Trophoblast cell (in vitro differentiated cells and primary cell): ENCODE measurements at regions not wholly inside any gene's neighbourhood (a gene's known extent, or its start where the extent isn't known, plus 50 kb on each side); places are given as distances from the start of the nearest gene placed in this dataset.

Experiments used
- DNase-seq, 2 donors: peaks; one replicate each; pipeline ENCODE4 v3.0.0-alpha.2; 2016
- H2AFZ ChIP-seq: 2 replicates; pipeline ENCODE4 v1.6.1; 2013; ENCODE audit warnings: low read length, moderate library complexity, mild to moderate bottlenecking; ENCODE audit not compliant: insufficient read depth, poor library complexity
- H2AK5ac ChIP-seq: 2 replicates; pipeline ENCODE4 v1.6.1; 2013; ENCODE audit warnings: mild to moderate bottlenecking, low read length
- H2BK120ac ChIP-seq: 2 replicates; pipeline ENCODE4 v1.6.1; 2013; ENCODE audit warnings: low read length, mild to moderate bottlenecking, moderate library complexity; ENCODE audit not compliant: insufficient read depth, poor library complexity
- H2BK12ac ChIP-seq: 2 replicates; pipeline ENCODE4 v1.6.1; 2013; ENCODE audit warnings: mild to moderate bottlenecking, low read length, moderate library complexity
- H2BK5ac ChIP-seq: 2 replicates; pipeline ENCODE4 v1.6.1; 2013; ENCODE audit warnings: low read length, low read depth, moderate library complexity, mild to moderate bottlenecking; ENCODE audit not compliant: poor library complexity
- H3K14ac ChIP-seq: 2 replicates; pipeline ENCODE4 v1.6.1; 2013; ENCODE audit warnings: mild to moderate bottlenecking, low read length
- H3K18ac ChIP-seq: 2 replicates; pipeline ENCODE4 v1.6.1; 2013; ENCODE audit warnings: mild to moderate bottlenecking, low read length
- H3K23ac ChIP-seq: 2 replicates; pipeline ENCODE4 v1.6.1; 2013; ENCODE audit warnings: low read length
- H3K27ac ChIP-seq: 2 replicates; pipeline ENCODE4 v1.5.1; 2013; ENCODE audit warnings: low read depth, mild to moderate bottlenecking, inconsistent platforms, low read length, moderate library complexity
- H3K27me3 ChIP-seq: 2 replicates; pipeline ENCODE4 v1.6.1; 2013; ENCODE audit warnings: inconsistent platforms, mild to moderate bottlenecking, low read length, moderate library complexity; ENCODE audit not compliant: insufficient read depth
- H3K36me3 ChIP-seq, 2 experiments: 1 replicate in 1 of 2; 2 replicates in 1 of 2; pipeline ENCODE4 v1.6.1; 2013; ENCODE audit warnings: low read length in 2 of 2, mild to moderate bottlenecking in 2 of 2, moderate library complexity in 1 of 2; ENCODE audit not compliant: insufficient read depth in 2 of 2, control insufficient read depth in 1 of 2
- H3K4ac ChIP-seq: 2 replicates; pipeline ENCODE4 v1.6.1; 2013; ENCODE audit warnings: low read depth, mild to moderate bottlenecking, low read length, moderate library complexity
- H3K4me1 ChIP-seq, 2 experiments: 1 replicate in 1 of 2; 2 replicates in 1 of 2; pipeline ENCODE4 v1.6.1; 2013; ENCODE audit warnings: low read length in 2 of 2, mild to moderate bottlenecking in 2 of 2, moderate library complexity in 1 of 2; ENCODE audit not compliant: insufficient read depth in 2 of 2, control insufficient read depth in 1 of 2
- H3K4me2 ChIP-seq: 2 replicates; pipeline ENCODE4 v1.6.1; 2013; ENCODE audit warnings: inconsistent platforms, mild to moderate bottlenecking, low read length, moderate library complexity
- H3K4me3 ChIP-seq: 2 replicates; pipeline ENCODE4 v1.5.1; 2013; ENCODE audit warnings: mild to moderate bottlenecking, low read depth, low read length, inconsistent platforms
- H3K79me1 ChIP-seq: one replicate; pipeline ENCODE4 v1.6.1; 2013; ENCODE audit warnings: low read length
- H3K79me2 ChIP-seq: 2 replicates; pipeline ENCODE4 v1.6.1; 2013; ENCODE audit warnings: low read length, mild to moderate bottlenecking; ENCODE audit not compliant: control insufficient read depth, insufficient read depth, poor library complexity
- H3K9ac ChIP-seq: 2 replicates; pipeline ENCODE4 v1.6.1; 2013; ENCODE audit warnings: mild to moderate bottlenecking, low read length
- H3K9me3 ChIP-seq: 2 replicates; pipeline ENCODE4 v1.6.1; 2013; ENCODE audit warnings: low read depth, mild to moderate bottlenecking, control low read depth, inconsistent platforms, low read length; ENCODE audit not compliant: insufficient read depth
- H4K12ac ChIP-seq: 2 replicates; pipeline ENCODE4 v1.6.1; 2013; ENCODE audit warnings: low read depth, mild to moderate bottlenecking, low read length, moderate library complexity
- H4K8ac ChIP-seq: 2 replicates; pipeline ENCODE4 v1.6.1; 2013; ENCODE audit warnings: low read depth, mild to moderate bottlenecking, low read length, moderate library complexity
- H4K91ac ChIP-seq: one replicate; pipeline ENCODE4 v1.6.1; 2013; ENCODE audit warnings: low read depth, mild to moderate bottlenecking, low read length, moderate library complexity
- WGBS: extraction: QIAGEN DNeasy Blood & Tissue Kit; methylation state at CpG from one replicate; pipeline ENCODE4 v1.1.7; 2013; ENCODE audit warnings: missing lambda C conversion rate; ENCODE audit not compliant: insufficient read length, insufficient coverage; ENCODE audit errors: extremely low coverage; 5-methylcytosine and 5-hydroxymethylcytosine counted together

DNA sequence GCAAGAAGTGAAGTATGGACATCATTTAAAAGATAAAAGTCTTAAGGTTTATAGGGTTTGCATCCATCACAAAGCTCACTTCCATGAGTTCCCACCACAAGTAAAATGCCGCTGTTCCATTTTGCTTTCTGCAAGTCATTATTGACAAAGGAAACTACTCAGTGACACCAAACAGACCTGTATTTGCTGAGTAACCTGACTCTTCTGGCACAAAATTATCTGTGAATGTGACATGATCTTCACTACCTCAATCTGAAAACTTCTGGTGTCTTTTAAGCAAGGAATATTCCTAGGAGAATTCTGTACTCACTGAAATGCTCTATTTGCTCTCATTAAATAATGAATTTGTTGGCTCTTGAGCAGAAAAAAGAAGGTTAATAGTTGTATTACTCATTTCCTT is 1077.4 kb upstream of the ADGRL4 start:
- Histone ChIP-seq H4K8ac (no peak overlapping the region), H3K9ac (no peak overlapping the region), H3K27ac (no peak overlapping the region), H3K18ac (no peak overlapping the region), H2BK5ac (no peak overlapping the region), H3K23ac (no peak overlapping the region), H3K14ac (no peak overlapping the region), H3K9me3 (no peaks in the 10 kb centered on the region), H3K4me2 (no peak overlapping the region), H2BK120ac (no peak overlapping the region), H2BK12ac (no peak overlapping the region), H2AK5ac (no peak overlapping the region), H4K91ac (no peak overlapping the region), H3K4ac (no peak overlapping the region), H3K27me3 (no peaks in the 10 kb centered on the region), H3K36me3 (no peaks in the 10 kb centered on the region), H3K79me2 (no peaks in the 10 kb centered on the region), H2AFZ (no peak overlapping the region), H3K79me1 (no peaks in the 10 kb centered on the region), H4K12ac (no peak overlapping the region), H3K4me3 (no peak overlapping the region), H3K4me1 (no peaks in the 10 kb centered on the region)
- no peak for DNase-seq
- WGBS = no CpG with 5 or more reads among the region's 1 CpG

DNA sequence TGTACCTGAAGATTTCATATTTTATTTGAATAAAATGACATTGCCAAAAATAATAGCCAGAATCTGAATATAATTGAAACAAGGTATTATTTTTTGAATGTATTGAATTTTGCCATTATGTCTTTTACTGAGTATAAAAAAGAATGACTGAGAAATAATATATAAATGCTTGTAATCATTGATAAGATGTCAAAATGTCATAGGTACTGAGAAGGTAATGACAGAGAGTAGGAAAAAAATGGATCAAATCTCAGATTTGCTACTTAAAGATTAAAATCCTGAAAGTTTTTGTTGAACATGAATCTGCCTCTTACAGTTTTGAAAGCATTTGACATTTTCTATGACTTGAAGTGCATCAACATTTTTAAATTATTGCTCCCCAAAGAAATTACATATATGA is 1069.9 kb upstream of the ADGRL4 start:
- no peaks in the 10 kb centered on the region for H3K79me1 ChIP-seq
- no peak overlapping the region for H2AK5ac ChIP-seq
- H2BK5ac ChIP-seq = no peak overlapping the region
- no peak overlapping the region for H3K23ac ChIP-seq
- H3K27ac ChIP-seq = no peak overlapping the region
- H3K9me3 ChIP-seq = no peaks in the 10 kb centered on the region
- H3K14ac ChIP-seq = no peak overlapping the region
- no peaks in the 10 kb centered on the region for H3K27me3 ChIP-seq
- no peak overlapping the region for H3K4ac ChIP-seq
- no peak overlapping the region for H3K18ac ChIP-seq
- no peak overlapping the region for H2BK12ac ChIP-seq
- H3K4me3 ChIP-seq = no peak overlapping the region
- no peak overlapping the region for H3K9ac ChIP-seq
- H4K12ac ChIP-seq = no peak overlapping the region
- no peak overlapping the region for H4K8ac ChIP-seq
- no peak for DNase-seq
- no peaks in the 10 kb centered on the region for H3K36me3 ChIP-seq
- no peak overlapping the region for H2AFZ ChIP-seq
- no peak overlapping the region for H2BK120ac ChIP-seq
- H4K91ac ChIP-seq = no peak overlapping the region
- no peaks in the 10 kb centered on the region for H3K79me2 ChIP-seq
- H3K4me2 ChIP-seq = no peak overlapping the region
- no peaks in the 10 kb centered on the region for H3K4me1 ChIP-seq

DNA sequence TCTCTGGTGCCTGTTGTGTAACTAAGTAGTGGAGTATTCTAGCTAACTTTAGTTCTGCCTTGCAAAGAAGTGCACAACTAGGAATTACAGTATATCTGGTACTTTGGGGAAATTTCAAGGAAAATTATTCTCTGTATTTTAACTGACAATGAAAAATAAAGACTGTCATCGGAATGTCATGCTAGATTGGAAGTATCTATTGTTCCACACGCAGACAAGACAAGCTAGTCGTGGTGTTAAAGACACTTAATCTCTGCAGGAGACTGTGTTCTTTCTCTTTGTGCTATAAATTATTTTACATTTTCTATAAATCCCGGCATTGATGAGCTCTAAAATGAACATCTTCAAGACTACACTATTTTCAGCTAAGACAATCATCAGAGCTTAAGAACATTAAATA is 1068.8 kb upstream of the ADGRL4 start:
- Histone ChIP-seq H4K8ac (no peak overlapping the region), H3K27ac (no peak overlapping the region), H3K79me2 (no peaks in the 10 kb centered on the region), H3K23ac (no peak overlapping the region), H2BK5ac (no peak overlapping the region), H3K4me2 (no peak overlapping the region), H2BK120ac (no peak overlapping the region), H2AK5ac (no peak overlapping the region), H3K4me1 (no peaks in the 10 kb centered on the region), H3K4me3 (no peak overlapping the region), H3K9me3 (no peaks in the 10 kb centered on the region), H3K36me3 (no peaks in the 10 kb centered on the region), H3K14ac (no peak overlapping the region), H3K18ac (no peak overlapping the region), H2BK12ac (no peak overlapping the region), H4K12ac (no peak overlapping the region), H3K79me1 (no peaks in the 10 kb centered on the region), H2AFZ (no peak overlapping the region), H3K27me3 (no peaks in the 10 kb centered on the region), H3K4ac (no peak overlapping the region), H4K91ac (no peak overlapping the region), H3K9ac (no peak overlapping the region)
- no CpG with 5 or more reads among the region's 4 CpGs for whole genome bisulfite sequencing
- DNase-seq = no peak

DNA sequence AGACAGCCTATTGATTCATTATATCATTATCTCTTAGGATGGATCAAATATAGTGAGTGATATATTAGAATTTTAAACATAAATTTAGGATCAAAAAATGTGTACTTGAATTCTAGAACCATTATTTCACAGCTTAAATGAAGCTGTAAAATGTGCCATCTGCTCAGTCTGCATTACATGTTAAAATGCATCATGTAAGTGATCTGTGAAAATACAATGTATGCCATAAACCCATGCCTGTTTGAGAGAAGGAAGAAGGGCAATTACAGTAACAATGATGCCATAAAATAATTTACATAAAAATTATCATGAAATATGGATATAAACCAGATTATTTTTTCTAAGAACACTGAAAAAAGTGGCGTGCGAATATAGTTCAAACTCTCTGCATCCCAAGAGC is 1066.0 kb upstream of the ADGRL4 start:
- Histone ChIP-seq H3K79me2 (no peaks in the 10 kb centered on the region), H3K18ac (no peak overlapping the region), H3K14ac (no peak overlapping the region), H2BK12ac (no peak overlapping the region), H2AFZ (no peak overlapping the region), H3K79me1 (no peaks in the 10 kb centered on the region), H3K23ac (no peak overlapping the region), H3K9ac (no peak overlapping the region), H3K27me3 (no peaks in the 10 kb centered on the region), H4K91ac (no peak overlapping the region), H2BK120ac (no peak overlapping the region), H3K4me1 (no peaks in the 10 kb centered on the region), H2AK5ac (no peak overlapping the region), H4K12ac (no peak overlapping the region), H3K4ac (no peak overlapping the region), H3K36me3 (no peaks in the 10 kb centered on the region), H3K27ac (no peak overlapping the region), H3K4me2 (no peak overlapping the region), H4K8ac (no peak overlapping the region), H3K9me3 (no peaks in the 10 kb centered on the region), H2BK5ac (no peak overlapping the region), H3K4me3 (no peak overlapping the region)
- no peak for DNase-seq
- no CpG with 5 or more reads among the region's 2 CpGs for WGBS

DNA sequence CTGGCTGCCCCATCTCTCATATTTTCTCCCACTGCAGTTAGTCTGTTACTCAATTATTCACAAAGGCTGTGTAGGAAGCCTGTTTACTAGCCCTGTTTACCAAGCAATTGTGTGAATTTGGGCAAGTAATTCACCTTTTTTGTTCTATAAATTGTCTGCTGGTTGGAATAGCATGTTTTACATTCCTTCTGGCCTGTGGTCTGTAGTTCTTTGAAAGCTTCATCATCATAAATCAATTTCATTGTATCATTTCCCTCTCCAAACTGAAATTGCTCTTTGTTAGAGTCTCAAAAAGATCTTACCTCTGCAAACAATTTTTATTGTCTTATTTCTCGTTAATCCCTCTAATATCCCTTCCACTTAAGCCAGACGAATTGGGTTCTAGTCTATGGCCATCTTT is 1059.5 kb upstream of the ADGRL4 start:
- Histone ChIP-seq H3K4me3 (no peak overlapping the region), H3K4ac (no peak overlapping the region), H3K27ac (no peak overlapping the region), H3K4me1 (no peaks in the 10 kb centered on the region), H4K12ac (no peak overlapping the region), H3K79me1 (no peaks in the 10 kb centered on the region), H3K27me3 (no peaks in the 10 kb centered on the region), H4K91ac (no peak overlapping the region), H2AFZ (no peak overlapping the region), H2BK120ac (no peak overlapping the region), H2BK5ac (no peak overlapping the region), H3K36me3 (no peaks in the 10 kb centered on the region), H2AK5ac (no peak overlapping the region), H3K23ac (no peak overlapping the region), H3K9ac (no peak overlapping the region), H2BK12ac (no peak overlapping the region), H4K8ac (no peak overlapping the region), H3K79me2 (no peaks in the 10 kb centered on the region), H3K14ac (no peak overlapping the region), H3K18ac (no peak overlapping the region), H3K4me2 (no peak overlapping the region), H3K9me3 (no peaks in the 10 kb centered on the region)
- WGBS = no CpG with 5 or more reads among the region's 2 CpGs
- no peak for DNase-seq
